ENCODE measurements at regions not wholly inside any gene's neighbourhood (a gene's known extent, or its start where the extent isn't known, plus 50 kb on each side); places are given as distances from the start of the nearest gene placed in this dataset.

GRCh38 chr15:35256141-35256540 lies 171.0 kb upstream of the NANOGP8 start:
- TF ChIP-seq POLR2AphosphoS5 (IDR thresholded peaks at IDR 0.05) (no peak), CTCF (IDR thresholded peaks at IDR 0.05; ENCODE audit: poor library complexity, severe bottlenecking) (no peak), EP300 (conservative IDR thresholded peaks at IDR 0.05; ENCODE audit: poor library complexity, severe bottlenecking) (no peak), REST (IDR thresholded peaks at IDR 0.05; ENCODE audit: borderline replicate concordance) (no peak), RAD21 (conservative IDR thresholded peaks at IDR 0.05) (no peak), EZH2 (IDR thresholded peaks at IDR 0.05; ENCODE audit: borderline replicate concordance, insufficient read depth, low read length, poor library complexity, severe bottlenecking) (no peak), TAF1 (IDR thresholded peaks at IDR 0.05; ENCODE audit: low read depth) (no peak), MXI1 (conservative IDR thresholded peaks at IDR 0.05; ENCODE audit: poor library complexity, severe bottlenecking) (no peak), SMC3 (conservative IDR thresholded peaks at IDR 0.05; ENCODE audit: poor library complexity) (no peak)

Data from neural cell (in vitro differentiated cells).